K562 (cell line): ENCODE measurements at regions not wholly inside any gene's neighbourhood (a gene's known extent, or its start where the extent isn't known, plus 50 kb on each side); places are given as distances from the start of the nearest gene placed in this dataset.

ENCODE experiments used
- CREM ChIP-seq: IDR thresholded peaks from 2 replicates; pipeline ENCODE4 v1.6.1; 2014; ENCODE audit warnings: antibody characterized with exemption, low read depth
- E2F6 ChIP-seq, 2 experiments: IDR thresholded peaks; 2 replicates each; pipeline ENCODE4 v1.6.1; 2011; ENCODE audit warnings: borderline replicate concordance in 1 of 2, control low read depth in 1 of 2, low read depth in 1 of 2, low read length in 1 of 2, mild to moderate bottlenecking in 1 of 2, mixed read lengths in 1 of 2, moderate library complexity in 1 of 2; ENCODE audit not compliant: insufficient read depth in 1 of 2, insufficient read length in 1 of 2, poor library complexity in 1 of 2, severe bottlenecking in 1 of 2; ENCODE audit errors: extremely low read depth in 1 of 2
- ELF4 ChIP-seq: fragments of 450-650 bp; formaldehyde crosslinking; IDR thresholded peaks from 2 replicates; pipeline ENCODE4 v1.4.0; 2022; ENCODE audit warnings: missing genetic modification characterization
- EP300 ChIP-seq: IDR thresholded peaks from 2 replicates; pipeline ENCODE4 v1.6.1; 2012; ENCODE audit warnings: low read length, improper control_type of control experiment
- FOS ChIP-seq: IDR thresholded peaks from 3 replicates; pipeline ENCODE4 v1.6.1; 2011; ENCODE audit not compliant: insufficient read length; ENCODE audit errors: extremely low read depth
- FOXA1 ChIP-seq: fragments of 450-650 bp; IDR thresholded peaks from 2 replicates; pipeline ENCODE4 v1.6.1; 2016; ENCODE audit warnings: mild to moderate bottlenecking, borderline replicate concordance
- NCOA2 ChIP-seq, 2 experiments: fragments of 450-650 bp; IDR thresholded peaks; 2 replicates each; pipeline ENCODE4 v1.6.1; 2018; ENCODE audit warnings: mild to moderate bottlenecking in 2 of 2, moderate library complexity in 1 of 2; ENCODE audit not compliant: partially characterized antibody in 2 of 2
- NUFIP1 ChIP-seq: fragments of 450-650 bp; IDR thresholded peaks from 2 replicates; pipeline ENCODE4 v1.6.1; 2018; ENCODE audit not compliant: partially characterized antibody
- PRDM10 ChIP-seq: fragments of 450-650 bp; IDR thresholded peaks from 2 replicates; pipeline ENCODE4 v1.6.1; 2018; ENCODE audit not compliant: partially characterized antibody
- SIN3B ChIP-seq: fragments of 450-650 bp; IDR thresholded peaks from 2 replicates; pipeline ENCODE4 v1.6.1; 2017; ENCODE audit warnings: low read depth, mild to moderate bottlenecking, moderate library complexity
- SIRT6 ChIP-seq: IDR thresholded peaks from one replicate; pipeline ENCODE4 v1.6.1; 2012; ENCODE audit warnings: low read depth, mild to moderate bottlenecking, control low read depth, inconsistent platforms, low read length, moderate library complexity
- SNAPC5 ChIP-seq: fragments of 250-450 bp; sonication (Bioruptor Pico); IDR thresholded peaks from 2 replicates; pipeline ENCODE4 v1.8.0; 2021; ENCODE audit warnings: moderate library complexity, mild to moderate bottlenecking, inconsistent platforms
- SNIP1 ChIP-seq: fragments of 450-650 bp; IDR thresholded peaks from 2 replicates; pipeline ENCODE4 v1.7.1; 2017; ENCODE audit warnings: low read depth, mild to moderate bottlenecking
- SRF ChIP-seq, 2 experiments: fragments of 250-450, 450-650 bp in 1 of 2; sonication (Bioruptor Pico) in 1 of 2; sonication (generic) in 1 of 2; formaldehyde crosslinking; IDR thresholded peaks; 2 replicates each; pipeline versions ENCODE4 v1.5.0 to v1.5.1; 2020 to 2022; ENCODE audit warnings: mild to moderate bottlenecking in 1 of 2, missing genetic modification reagents in 1 of 2
- TCFL5 ChIP-seq: fragments of 250-450 bp; sonication (Bioruptor Pico); conservative IDR thresholded peaks from 2 replicates; pipeline ENCODE4 v1.6.1; 2021; ENCODE audit warnings: mild to moderate bottlenecking, moderate library complexity, matching md5 sums
- TEAD4 ChIP-seq, 2 experiments: sonication (generic) in 1 of 2; formaldehyde crosslinking in 1 of 2; IDR thresholded peaks; 2 replicates each; pipeline versions ENCODE4 v1.6.1 to v1.8.0; 2012 to 2022; ENCODE audit warnings: borderline replicate concordance in 1 of 2, inconsistent platforms in 1 of 2, low read length in 1 of 2, mild to moderate bottlenecking in 1 of 2, missing genetic modification reagents in 1 of 2
- TFAM ChIP-seq: fragments of 250-450 bp; sonication (Bioruptor Pico); conservative IDR thresholded peaks from 2 replicates; pipeline ENCODE4 v1.5.0; 2021; ENCODE audit warnings: mild to moderate bottlenecking, moderate library complexity
- ZBTB12 ChIP-seq: fragments of 250-450 bp; sonication (Bioruptor Pico); IDR thresholded peaks from 2 replicates; pipeline ENCODE4 v1.4.0; 2020
- ZNF134 ChIP-seq: fragments of 250-450 bp; sonication (Bioruptor Pico); conservative IDR thresholded peaks from 2 replicates; pipeline ENCODE4 v1.4.0; 2020
- ZNF217 ChIP-seq: sonication (generic); formaldehyde crosslinking; IDR thresholded peaks from 2 replicates; pipeline ENCODE4 v1.8.0; 2022; ENCODE audit warnings: mild to moderate bottlenecking, missing genetic modification reagents
- ZNF24 ChIP-seq: fragments of 450-650 bp; IDR thresholded peaks from 2 replicates; pipeline ENCODE4 v1.6.1; 2016
- ZNF655 ChIP-seq: fragments of 250-450 bp; sonication (Bioruptor Pico); IDR thresholded peaks from 2 replicates; pipeline ENCODE4 v1.5.0; 2021

GRCh38 chr5:89418407-89419085 lies 535.6 kb upstream of the MEF2C start (continued):
- TF ChIP-seq PRDM10 (peak; percentile 32), ZBTB12 (CRISPR knock-in tag) (no peak), TFAM (CRISPR knock-in tag) (no peak), FOS (no peak), SNAPC5 (CRISPR knock-in tag) (no peak), NCOA2 (IDR thresholded peaks at IDR 0.05; ENCODE audit: partially characterized antibody in 2 of 2) (peak in 1 of 2 experiments; percentile 32), CREM (no peak), E2F6 (IDR thresholded peaks at IDR 0.05; ENCODE audit: borderline replicate concordance in 1 of 2, extremely low read depth in 1 of 2, insufficient read depth in 1 of 2, insufficient read length in 1 of 2, low read depth in 1 of 2, low read length in 1 of 2, poor library complexity in 1 of 2, severe bottlenecking in 1 of 2) (no peak), SIRT6 (no peak), SRF (CRISPR knock-in tag; IDR thresholded peaks at IDR 0.05) (no peak), SNIP1 (no peak), EP300 (peak; percentile 82), ZNF217 (CRISPR knock-in tag) (no peak), TCFL5 (CRISPR knock-in tag) (no peak), TEAD4 (IDR thresholded peaks at IDR 0.05; ENCODE audit: low read length) (peak; percentile 95), TEAD4 (CRISPR knock-in tag; IDR thresholded peaks at IDR 0.05; ENCODE audit: borderline replicate concordance) (no peak), NUFIP1 (no peak), ZNF134 (CRISPR knock-in tag) (no peak), SIN3B (no peak), ZNF655 (CRISPR knock-in tag) (no peak), ELF4 (CRISPR knock-in tag) (no peak), FOXA1 (no peak), ZNF24 (no peak)
